Tibial nerve (tissue), 4 donors: ENCODE measurements at regions not wholly inside any gene's neighbourhood (a gene's known extent, or its start where the extent isn't known, plus 50 kb on each side); places are given as distances from the start of the nearest gene placed in this dataset.
"Not testable (repeated sequence)": the region's sequence is repeated elsewhere in the genome, so short reads cannot be mapped to it uniquely, and the experiment has no call there.

ENCODE experiments used
- DNase-seq, 2 donors: peaks; one replicate each; pipeline ENCODE4 v3.0.0-alpha.2; 2019; ENCODE audit warnings: low spot score in 2 of 2
- H3K27ac ChIP-seq, 4 donors: fragments of 200-600 bp; sonication (generic) in 3 of 4; one replicate each; pipeline ENCODE4 v1.5.1; 2017 to 2019; ENCODE audit warnings: mild to moderate bottlenecking in 1 of 4
- H3K27me3 ChIP-seq, 2 donors: fragments of 200-600 bp; sonication (generic) in 1 of 2; one replicate each; pipeline versions ENCODE4 v1.5.1 to v1.6.0; 2017 to 2019
- H3K36me3 ChIP-seq, 3 donors: fragments of 200-600 bp; sonication (generic); one replicate each; pipeline ENCODE4 v1.5.1; 2018 to 2019
- H3K4me1 ChIP-seq, 4 donors: fragments of 200-600 bp; sonication (generic) in 3 of 4; one replicate each; pipeline ENCODE4 v1.5.1; 2017 to 2019
- H3K4me3 ChIP-seq, 4 donors: fragments of 200-600 bp; sonication (generic) in 3 of 4; one replicate each; pipeline ENCODE4 v1.5.1; 2017 to 2019; ENCODE audit warnings: mild to moderate bottlenecking in 1 of 4, moderate library complexity in 1 of 4
- H3K9me3 ChIP-seq, 4 donors: fragments of 200-600 bp; sonication (generic) in 3 of 4; one replicate each; pipeline ENCODE4 v1.5.1; 2017 to 2019
- EP300 ChIP-seq, 2 donors: sonication (generic); formaldehyde crosslinking; IDR thresholded peaks; one replicate each; pipeline ENCODE4 v1.6.1; 2017; ENCODE audit warnings: antibody characterized with exemption in 2 of 2, mild to moderate bottlenecking in 1 of 2
- POLR2A ChIP-seq, 2 donors: fragments of 450-650 bp; IDR thresholded peaks; one replicate each; pipeline ENCODE4 v1.6.1; 2017; ENCODE audit warnings: antibody characterized with exemption in 2 of 2, mild to moderate bottlenecking in 2 of 2, moderate library complexity in 2 of 2
- WGBS, 2 donors: methylation state at CpG; one replicate each; pipeline ENCODE4 v1.1.5; 2018; 5-methylcytosine and 5-hydroxymethylcytosine counted together
- TF ChIP-seq, protein P1 (sequence below), 5 experiments: fragments of 200-600 bp in 3 of 5; fragments of 450-650 bp in 2 of 5; sonication (generic) in 3 of 5; IDR thresholded peaks; one replicate each; pipeline ENCODE4 v1.5.1; 2016 to 2019; ENCODE audit warnings: antibody characterized with exemption in 5 of 5, mild to moderate bottlenecking in 3 of 5, moderate library complexity in 2 of 5

DNA sequence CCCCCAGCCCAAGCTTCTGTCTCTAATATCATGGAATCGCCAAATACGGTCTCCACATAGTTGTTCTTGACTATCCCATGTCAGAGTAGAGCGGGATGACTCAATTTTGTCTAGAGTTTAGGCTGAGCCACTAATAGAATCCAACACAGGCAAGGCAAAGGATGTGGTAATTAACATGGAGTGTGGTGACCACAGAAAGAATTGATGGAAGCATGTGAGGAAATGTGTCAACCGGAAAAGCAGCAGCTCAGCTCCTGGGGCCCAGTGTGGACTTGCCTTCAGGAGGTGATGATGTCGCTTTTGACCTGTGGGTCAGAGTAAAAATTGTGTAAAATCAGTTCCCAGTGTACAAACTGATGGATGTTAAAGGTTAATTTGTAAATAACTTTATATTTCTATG is 139.3 kb upstream of the KLF6 start:
- H3K9me3 ChIP-seq = no peaks in the 10 kb centered on the region
- 68 to 73% methylated on average over 5 of the region's 5 CpGs for whole genome bisulfite sequencing, 2 donors
- peaks cover 0 to 20% (median 0%) of the 10 kb centered on the region in 4 donors for H3K4me1 ChIP-seq
- DNase-seq = no peak
- TF ChIP-seq POLR2A (IDR thresholded peaks at IDR 0.05) (no peak), EP300 (IDR thresholded peaks at IDR 0.05) (peak in 1 of 2 donors; percentile 41)
- no peaks in the 10 kb centered on the region for H3K36me3 ChIP-seq
- no peaks in the 10 kb centered on the region for H3K27me3 ChIP-seq
- H3K4me3 ChIP-seq = no peak overlapping the region
- no peak overlapping the region for H3K27ac ChIP-seq

GRCh38 chr10:3923033-3923432 is 138.0 kb upstream of the KLF6 start:
- H3K4me1 ChIP-seq = peaks cover 0 to 20% (median 0%) of the 10 kb centered on the region in 4 donors
- H3K27me3 ChIP-seq = no peaks in the 10 kb centered on the region
- no peak overlapping the region for H3K4me3 ChIP-seq
- H3K9me3 ChIP-seq = peaks cover 0 to 7% (median 2%) of the 10 kb centered on the region in 4 donors
- TF ChIP-seq, protein P1, sequence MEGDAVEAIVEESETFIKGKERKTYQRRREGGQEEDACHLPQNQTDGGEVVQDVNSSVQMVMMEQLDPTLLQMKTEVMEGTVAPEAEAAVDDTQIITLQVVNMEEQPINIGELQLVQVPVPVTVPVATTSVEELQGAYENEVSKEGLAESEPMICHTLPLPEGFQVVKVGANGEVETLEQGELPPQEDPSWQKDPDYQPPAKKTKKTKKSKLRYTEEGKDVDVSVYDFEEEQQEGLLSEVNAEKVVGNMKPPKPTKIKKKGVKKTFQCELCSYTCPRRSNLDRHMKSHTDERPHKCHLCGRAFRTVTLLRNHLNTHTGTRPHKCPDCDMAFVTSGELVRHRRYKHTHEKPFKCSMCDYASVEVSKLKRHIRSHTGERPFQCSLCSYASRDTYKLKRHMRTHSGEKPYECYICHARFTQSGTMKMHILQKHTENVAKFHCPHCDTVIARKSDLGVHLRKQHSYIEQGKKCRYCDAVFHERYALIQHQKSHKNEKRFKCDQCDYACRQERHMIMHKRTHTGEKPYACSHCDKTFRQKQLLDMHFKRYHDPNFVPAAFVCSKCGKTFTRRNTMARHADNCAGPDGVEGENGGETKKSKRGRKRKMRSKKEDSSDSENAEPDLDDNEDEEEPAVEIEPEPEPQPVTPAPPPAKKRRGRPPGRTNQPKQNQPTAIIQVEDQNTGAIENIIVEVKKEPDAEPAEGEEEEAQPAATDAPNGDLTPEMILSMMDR (IDR thresholded peaks at IDR 0.05) = no peak
- TF ChIP-seq POLR2A (IDR thresholded peaks at IDR 0.05) = no peak
- no peak for TF ChIP-seq EP300 (IDR thresholded peaks at IDR 0.05)
- H3K36me3 ChIP-seq = no peaks in the 10 kb centered on the region
- 70 to 73% methylated on average over 4 of the region's 4 CpGs for WGBS, 2 donors
- H3K27ac ChIP-seq = no peak overlapping the region
- no peak for DNase-seq

GRCh38 chr10:3919709-3920308 is 134.8 kb upstream of the KLF6 start:
- 25 to 29% methylated on average over 3 of the region's 3 CpGs for WGBS, 2 donors
- TF ChIP-seq POLR2A (IDR thresholded peaks at IDR 0.05) = no peak
- TF ChIP-seq, protein P1 (IDR thresholded peaks at IDR 0.05) = no peak
- TF ChIP-seq EP300 (IDR thresholded peaks at IDR 0.05) = no peak
- peak overlapping the region in 1 of 4 donors; percentile 12 for H3K27ac ChIP-seq

GRCh38 chr10:3917392-3917791 is 132.4 kb upstream of the KLF6 start:
- peaks cover 0 to 11% (median 0%) of the 10 kb centered on the region in 4 donors for H3K4me1 ChIP-seq
- WGBS, 2 donors = 81 to 88% methylated on average over 6 of the region's 6 CpGs
- not testable (repeated sequence) for H3K27me3 ChIP-seq, H3K27ac ChIP-seq, H3K36me3 ChIP-seq, H3K9me3 ChIP-seq, DNase-seq, H3K4me3 ChIP-seq

More at GRCh38 chr10:3919709-3920308, 134.8 kb upstream of the KLF6 start:
- Histone ChIP-seq H3K4me3 (no peak overlapping the region), H3K27me3 (no peaks in the 10 kb centered on the region), H3K4me1 (peaks cover 0 to 11% (median 0%) of the 10 kb centered on the region in 4 donors), H3K9me3 (peaks cover 0 to 7% (median 2%) of the 10 kb centered on the region in 4 donors), H3K36me3 (no peaks in the 10 kb centered on the region)
- no peak for DNase-seq

- TF ChIP-seq POLR2A (IDR thresholded peaks at IDR 0.05) (no peak), EP300 (IDR thresholded peaks at IDR 0.05) (no peak)
- TF ChIP-seq, protein P1 (IDR thresholded peaks at IDR 0.05) = no peak
- WGBS, 2 donors = 71 to 75% methylated on average over 5 of the region's 5 CpGs
- Histone ChIP-seq H3K36me3 (no peaks in the 10 kb centered on the region), H3K27me3 (no peaks in the 10 kb centered on the region), H3K27ac (no peak overlapping the region), H3K4me3 (no peak overlapping the region), H3K9me3 (peaks cover 0 to 7% (median 2%) of the 10 kb centered on the region in 4 donors), H3K4me1 (peaks cover 0 to 10% (median 0%) of the 10 kb centered on the region in 4 donors)
- no peak for DNase-seq
These were observed 129.7 kb upstream of the KLF6 start for GRCh38 chr10:3914733-3915132.

DNA sequence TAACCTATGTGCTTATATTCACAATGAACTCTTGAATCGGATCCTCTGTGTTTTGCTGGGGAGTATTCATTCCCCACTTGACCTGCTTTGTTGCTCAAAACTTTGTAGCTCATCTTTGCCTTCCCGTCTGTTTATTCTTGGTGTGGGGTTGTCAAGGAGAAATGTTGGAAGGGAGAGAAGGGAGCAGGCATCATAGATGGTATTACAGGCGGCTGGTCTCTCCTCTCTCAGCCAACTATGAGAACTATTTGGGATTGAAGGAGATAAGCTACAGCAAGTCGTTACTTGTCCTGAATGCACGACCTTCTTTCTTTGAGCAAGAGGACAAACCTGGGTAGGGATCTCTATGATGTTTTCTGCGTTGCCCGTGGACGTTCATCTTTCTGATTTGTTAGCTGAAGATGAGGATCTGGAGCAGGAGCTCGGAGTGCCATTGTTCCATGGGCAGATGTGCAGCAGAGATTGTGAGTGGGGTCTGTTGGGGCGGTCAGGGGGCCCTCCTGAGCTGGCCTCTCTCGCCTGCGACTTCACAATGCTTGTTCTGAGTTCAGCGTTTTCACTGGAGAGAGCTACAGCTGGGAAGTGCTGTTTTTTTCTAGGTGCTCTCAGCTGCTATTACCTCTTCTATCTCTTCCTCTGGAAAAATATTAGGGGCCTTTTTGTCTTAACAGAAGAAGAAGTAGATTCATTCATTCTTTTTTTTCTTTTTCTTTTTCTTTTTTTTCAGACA is 126.9 kb upstream of the KLF6 start:
- H3K27ac ChIP-seq = no peak overlapping the region

More for the DNA sequence above, 126.9 kb upstream of the KLF6 start:
- Histone ChIP-seq H3K27me3 (no peaks in the 10 kb centered on the region), H3K36me3 (no peaks in the 10 kb centered on the region), H3K9me3 (no peaks in the 10 kb centered on the region), H3K4me3 (no peak overlapping the region), H3K4me1 (peaks cover 0 to 13% (median 0%) of the 10 kb centered on the region in 4 donors)
- no peak for DNase-seq
- WGBS, 2 donors = 52 to 65% methylated on average over 13 of the region's 13 CpGs
- TF ChIP-seq EP300 (IDR thresholded peaks at IDR 0.05) = no peak
